Smooth muscle cell (in vitro differentiated cells): ENCODE measurements at regions not wholly inside any gene's neighbourhood (a gene's known extent, or its start where the extent isn't known, plus 50 kb on each side); places are given as distances from the start of the nearest gene placed in this dataset.

ENCODE experiments used
- DNase-seq: peaks from one replicate; lab custom pipeline; 2025; ENCODE audit not compliant: unreplicated experiment; lab: John Stamatoyannopoulos, UW
- H2AFZ ChIP-seq: fragments of 200-600 bp; sonication (generic); 2 replicates; pipeline ENCODE4 v1.6.0; 2016; ENCODE audit warnings: antibody characterized with exemption, low read depth, mild to moderate bottlenecking
- H3F3A ChIP-seq: fragments of 200-600 bp; sonication (generic); 2 replicates; pipeline ENCODE4 v1.6.0; 2017; ENCODE audit warnings: antibody characterized with exemption, low read depth
- H3K27ac ChIP-seq: fragments of 200-600 bp; sonication (generic); 2 replicates; pipeline ENCODE4 v1.5.1; 2016; ENCODE audit warnings: low read depth, mild to moderate bottlenecking
- H3K27me3 ChIP-seq: fragments of 200-600 bp; sonication (generic); 2 replicates; pipeline ENCODE4 v1.6.1; 2016; ENCODE audit warnings: low read depth, mild to moderate bottlenecking
- H3K36me3 ChIP-seq: fragments of 200-600 bp; sonication (generic); 2 replicates; pipeline ENCODE4 v1.5.1; 2016; ENCODE audit warnings: low read depth
- H3K4me1 ChIP-seq: fragments of 200-600 bp; sonication (generic); 2 replicates; pipeline ENCODE4 v1.5.1; 2016; ENCODE audit warnings: low read depth
- H3K4me2 ChIP-seq: fragments of 200-600 bp; sonication (generic); 2 replicates; pipeline ENCODE4 v1.6.0; 2016; ENCODE audit warnings: mild to moderate bottlenecking
- H3K4me3 ChIP-seq: fragments of 200-600 bp; sonication (generic); 2 replicates; pipeline ENCODE4 v1.5.1; 2016; ENCODE audit warnings: mild to moderate bottlenecking
- H3K79me2 ChIP-seq: fragments of 200-600 bp; sonication (generic); 2 replicates; pipeline ENCODE4 v1.6.0; 2016; ENCODE audit warnings: low read depth, mild to moderate bottlenecking
- H3K9ac ChIP-seq: fragments of 200-600 bp; sonication (generic); 2 replicates; pipeline ENCODE4 v1.6.0; 2016; ENCODE audit warnings: low read depth
- H3K9me3 ChIP-seq: fragments of 200-600 bp; sonication (generic); replicated peaks from 2 replicates; pipeline ENCODE4 v1.5.1; 2016; ENCODE audit warnings: low read depth
- H4K20me1 ChIP-seq: fragments of 200-600 bp; sonication (generic); 2 replicates; pipeline ENCODE4 v1.6.0; 2016; ENCODE audit warnings: low read depth
- CTCF ChIP-seq: fragments of 200-600 bp; sonication (generic); IDR thresholded peaks from 2 replicates; pipeline ENCODE4 v1.5.1; 2017; ENCODE audit warnings: borderline replicate concordance, mild to moderate bottlenecking, antibody characterized with exemption; ENCODE audit not compliant: insufficient read depth, poor library complexity, severe bottlenecking
- WGBS: methylation state at CpG from one replicate; pipeline ENCODE4 v1.1.7; 2016; ENCODE audit warnings: low lambda C conversion rate; 5-methylcytosine and 5-hydroxymethylcytosine counted together

DNA sequence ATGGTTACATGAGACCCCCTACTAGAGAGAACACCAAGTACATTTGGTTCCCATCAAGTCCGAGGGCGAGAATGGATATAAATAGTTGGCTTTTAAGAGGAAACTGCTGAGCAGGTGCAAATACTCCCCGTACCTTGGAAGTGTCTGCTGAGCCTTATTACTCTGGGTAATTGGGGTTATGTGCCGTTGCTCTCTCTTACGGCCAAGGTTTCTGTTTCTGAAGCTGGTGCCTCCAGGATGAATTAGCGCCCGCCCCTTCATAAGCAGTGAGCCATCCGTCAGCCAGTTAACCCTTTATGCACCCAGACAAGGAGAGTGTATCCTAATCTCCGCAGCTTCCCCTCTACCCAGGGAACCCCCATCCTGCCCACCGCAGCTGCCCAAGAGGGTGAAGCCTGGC, 90.4 kb upstream of the AJAP1 start:
- Histone ChIP-seq H2AFZ (no peak overlapping the region), H3K79me2 (no peaks in the 10 kb centered on the region), H3K4me2 (no peak overlapping the region), H3F3A (no peaks in the 10 kb centered on the region), H3K27me3 (no peaks in the 10 kb centered on the region), H3K4me1 (no peaks in the 10 kb centered on the region), H3K27ac (no peak overlapping the region), H4K20me1 (no peaks in the 10 kb centered on the region), H3K9me3 (no peaks in the 10 kb centered on the region), H3K36me3 (no peaks in the 10 kb centered on the region), H3K9ac (no peak overlapping the region), H3K4me3 (no peak overlapping the region)
- TF ChIP-seq CTCF: no peak
- DNase-seq: no peak
- 55% methylated on average over 10 of the region's 10 CpGs for WGBS

- Histone ChIP-seq H3K4me3 (no peak overlapping the region), H3K27me3 (no peaks in the 10 kb centered on the region), H3K79me2 (no peaks in the 10 kb centered on the region), H2AFZ (no peak overlapping the region), H3F3A (no peaks in the 10 kb centered on the region), H3K9ac (no peak overlapping the region), H3K36me3 (no peaks in the 10 kb centered on the region), H3K27ac (no peak overlapping the region), H3K4me1 (no peaks in the 10 kb centered on the region), H3K4me2 (no peak overlapping the region), H4K20me1 (no peaks in the 10 kb centered on the region), H3K9me3 (no peaks in the 10 kb centered on the region)
- no peak for TF ChIP-seq CTCF
- WGBS: 87% methylated on average over 3 of the region's 3 CpGs
- DNase-seq: no peak
Observed at GRCh38 chr1:4565166-4565565, 89.2 kb upstream of the AJAP1 start.

- Histone ChIP-seq H3K27me3 (no peaks in the 10 kb centered on the region), H3K36me3 (no peaks in the 10 kb centered on the region), H3K79me2 (no peaks in the 10 kb centered on the region), H3K27ac (no peak overlapping the region), H3K4me3 (no peak overlapping the region), H4K20me1 (no peaks in the 10 kb centered on the region), H3K4me2 (no peak overlapping the region), H2AFZ (no peak overlapping the region), H3F3A (no peaks in the 10 kb centered on the region), H3K9ac (no peak overlapping the region), H3K9me3 (no peaks in the 10 kb centered on the region), H3K4me1 (peaks cover 5% of the 10 kb centered on the region)
- DNase-seq: no peak
- TF ChIP-seq CTCF: no peak
- 82% methylated on average over 12 of the region's 12 CpGs for WGBS
Observed at GRCh38 chr1:4565801-4566449, 88.5 kb upstream of the AJAP1 start.

- no peak for DNase-seq
- no peaks in the 10 kb centered on the region for H3K9me3 ChIP-seq
- no peak for TF ChIP-seq CTCF
- H3K36me3 ChIP-seq: no peaks in the 10 kb centered on the region
- no peak overlapping the region for H3K27ac ChIP-seq
- H3K27me3 ChIP-seq: no peaks in the 10 kb centered on the region
- WGBS: 93% methylated on average over 6 of the region's 6 CpGs
- H3F3A ChIP-seq: no peaks in the 10 kb centered on the region
- H3K79me2 ChIP-seq: no peaks in the 10 kb centered on the region
- no peak overlapping the region for H3K4me3 ChIP-seq
- no peaks in the 10 kb centered on the region for H4K20me1 ChIP-seq
- no peak overlapping the region for H3K9ac ChIP-seq
- no peak overlapping the region for H2AFZ ChIP-seq
- peaks cover 6% of the 10 kb centered on the region for H3K4me1 ChIP-seq
- H3K4me2 ChIP-seq: no peak overlapping the region
Observed at GRCh38 chr1:4571263-4571662, 83.1 kb upstream of the AJAP1 start.
